SK-N-SH treated with all-trans-retinoic acid at 6 μM for 48 hours (cell line): ENCODE measurements at regions not wholly inside any gene's neighbourhood (a gene's known extent, or its start where the extent isn't known, plus 50 kb on each side); places are given as distances from the start of the nearest gene placed in this dataset.

Experiments used
- ATAC-seq: fragments of 200-7000 bp; cut with Tn5 transposase; 3 replicates; pipeline ENCODE4 v1.9.1; 2020; ENCODE audit warnings: mild to moderate bottlenecking, moderate library complexity
- ARNTL ChIP-seq: fragments of 450-650 bp; formaldehyde crosslinking; IDR thresholded peaks from 2 replicates; pipeline ENCODE4 v1.5.0; 2020; ENCODE audit warnings: low read depth, mild to moderate bottlenecking, moderate library complexity, borderline replicate concordance
- BACH2 ChIP-seq: fragments of 250-450 bp; sonication (Bioruptor Pico); IDR thresholded peaks from 2 replicates; pipeline ENCODE4 v1.9.0; 2021; ENCODE audit warnings: mild to moderate bottlenecking, borderline replicate concordance
- CREB5 ChIP-seq: fragments of 250-450 bp; sonication (Bioruptor Pico); IDR thresholded peaks from 2 replicates; pipeline ENCODE4 v1.5.1; 2020; ENCODE audit warnings: low read depth, mild to moderate bottlenecking, moderate library complexity
- CSDC2 ChIP-seq: fragments of 250-450 bp; sonication (Bioruptor Pico); IDR thresholded peaks from 2 replicates; pipeline ENCODE4 v1.5.0; 2020; ENCODE audit warnings: mild to moderate bottlenecking, moderate library complexity
- CSRNP3 ChIP-seq: fragments of 250-450 bp; sonication (Bioruptor Pico); IDR thresholded peaks from 2 replicates; pipeline ENCODE4 v1.5.1; 2021; ENCODE audit warnings: mild to moderate bottlenecking, moderate library complexity
- ESRRG ChIP-seq: fragments of 250-450 bp; sonication (Bioruptor Pico); IDR thresholded peaks from 2 replicates; pipeline ENCODE4 v1.6.1; 2021; ENCODE audit warnings: mild to moderate bottlenecking
- GLIS3 ChIP-seq: fragments of 250-450 bp; sonication (Bioruptor Pico); IDR thresholded peaks from 2 replicates; pipeline ENCODE4 v1.5.0; 2020; ENCODE audit warnings: mild to moderate bottlenecking, moderate library complexity
- ISL1 ChIP-seq: fragments of 250-450 bp; sonication (Bioruptor Pico); IDR thresholded peaks from 2 replicates; pipeline ENCODE4 v2.1.2; 2022; ENCODE audit warnings: mild to moderate bottlenecking, moderate library complexity
- OSR1 ChIP-seq: fragments of 250-450 bp; sonication (Bioruptor Pico); IDR thresholded peaks from 2 replicates; pipeline ENCODE4 v1.8.0; 2022; ENCODE audit warnings: moderate library complexity, mild to moderate bottlenecking, inconsistent platforms
- PATZ1 ChIP-seq: fragments of 250-450 bp; sonication (Bioruptor Pico); IDR thresholded peaks from 2 replicates; pipeline ENCODE4 v1.8.0; 2020; ENCODE audit warnings: mild to moderate bottlenecking, moderate library complexity, borderline replicate concordance
- POU6F1 ChIP-seq: fragments of 250-450 bp; sonication (Bioruptor Pico); IDR thresholded peaks from 2 replicates; pipeline ENCODE4 v1.8.0; 2021; ENCODE audit warnings: low read depth, mild to moderate bottlenecking, moderate library complexity, borderline replicate concordance
- PPARA ChIP-seq: fragments of 250-450 bp; sonication (Bioruptor Pico); IDR thresholded peaks from 2 replicates; pipeline ENCODE4 v1.5.0; 2020; ENCODE audit warnings: mild to moderate bottlenecking, borderline replicate concordance
- RARB ChIP-seq: fragments of 250-450 bp; sonication (Bioruptor Pico); IDR thresholded peaks from 2 replicates; pipeline ENCODE4 v1.8.0; 2021; ENCODE audit warnings: mild to moderate bottlenecking, moderate library complexity
- SNAI2 ChIP-seq: fragments of 250-450 bp; sonication (Bioruptor Pico); IDR thresholded peaks from 2 replicates; pipeline ENCODE4 v1.5.0; 2020; ENCODE audit warnings: mild to moderate bottlenecking, moderate library complexity
- TOX ChIP-seq: fragments of 250-450 bp; sonication (Bioruptor Pico); IDR thresholded peaks from 2 replicates; pipeline ENCODE4 v1.8.0; 2021; ENCODE audit warnings: mild to moderate bottlenecking, moderate library complexity, borderline replicate concordance
- TSHZ2 ChIP-seq: fragments of 250-450 bp; sonication (Bioruptor Pico); IDR thresholded peaks from 2 replicates; pipeline ENCODE4 v1.5.0; 2020; ENCODE audit warnings: mild to moderate bottlenecking, moderate library complexity
- ZC3H10 ChIP-seq: fragments of 250-450 bp; sonication (Bioruptor Pico); IDR thresholded peaks from 2 replicates; pipeline ENCODE4 v1.5.1; 2021; ENCODE audit warnings: mild to moderate bottlenecking, moderate library complexity
- ZFP3 ChIP-seq: fragments of 250-450 bp; sonication (Bioruptor Pico); IDR thresholded peaks from 2 replicates; pipeline ENCODE4 v1.5.0; 2020; ENCODE audit warnings: mild to moderate bottlenecking, moderate library complexity
- ZFP30 ChIP-seq: fragments of 450-650 bp; formaldehyde crosslinking; IDR thresholded peaks from 2 replicates; pipeline ENCODE4 v1.5.0; 2022; ENCODE audit warnings: mild to moderate bottlenecking, moderate library complexity
- ZNF565 ChIP-seq: fragments of 450-650 bp; formaldehyde crosslinking; conservative IDR thresholded peaks from 2 replicates; pipeline ENCODE4 v1.5.0; 2020; ENCODE audit warnings: low read depth, mild to moderate bottlenecking, moderate library complexity
- ZNF8 ChIP-seq: fragments of 450-650 bp; formaldehyde crosslinking; IDR thresholded peaks from 2 replicates; pipeline ENCODE4 v1.5.0; 2020; ENCODE audit warnings: mild to moderate bottlenecking, moderate library complexity

- ATAC-seq = no peak
- no peak for TF ChIP-seq ZNF565 (CRISPR knock-in tag)
- no peak for TF ChIP-seq GLIS3 (CRISPR knock-in tag)
- no peak for TF ChIP-seq CSDC2 (CRISPR knock-in tag)
- no peak for TF ChIP-seq ISL1 (CRISPR knock-in tag)
- TF ChIP-seq CSRNP3 = no peak
- no peak for TF ChIP-seq ZC3H10 (CRISPR knock-in tag)
- TF ChIP-seq BACH2 (CRISPR knock-in tag) = no peak
- TF ChIP-seq OSR1 (CRISPR knock-in tag) = no peak
- no peak for TF ChIP-seq ARNTL
- no peak for TF ChIP-seq SNAI2 (CRISPR knock-in tag)
- no peak for TF ChIP-seq CREB5 (CRISPR knock-in tag)
- TF ChIP-seq, all 23 proteins: peak for 0
These were observed 57.3 kb upstream of the SMARCA2 start for GRCh38 chr9:1957856-1958255.

- ATAC-seq = no peak
These were observed 55.8 kb upstream of the SMARCA2 start for GRCh38 chr9:1959371-1959770.

More at GRCh38 chr9:1959371-1959770, 55.8 kb upstream of the SMARCA2 start:
- TF ChIP-seq GLIS3 (CRISPR knock-in tag) (no peak), ISL1 (CRISPR knock-in tag) (no peak), ZFP3 (CRISPR knock-in tag) (no peak), ARNTL (no peak), PATZ1 (CRISPR knock-in tag) (no peak), CREB5 (CRISPR knock-in tag) (no peak), TSHZ2 (CRISPR knock-in tag) (no peak), BACH2 (CRISPR knock-in tag) (no peak), ZNF8 (CRISPR knock-in tag) (no peak), PPARA (CRISPR knock-in tag) (no peak), CSDC2 (CRISPR knock-in tag) (no peak), ZC3H10 (CRISPR knock-in tag) (no peak), POU6F1 (no peak), SNAI2 (CRISPR knock-in tag) (no peak), TOX (no peak), RARB (CRISPR knock-in tag) (no peak), ZFP30 (CRISPR knock-in tag) (no peak), ESRRG (CRISPR knock-in tag) (no peak)
